B cell (primary cell): ENCODE measurements at regions not wholly inside any gene's neighbourhood (a gene's known extent, or its start where the extent isn't known, plus 50 kb on each side); places are given as distances from the start of the nearest gene placed in this dataset.
"Not testable (repeated sequence)": the region's sequence is repeated elsewhere in the genome, so short reads cannot be mapped to it uniquely, and the experiment has no call there.

Experiments used
- ATAC-seq: fragments of 200-7000 bp; cut with Tn5 transposase; one replicate; pipeline ENCODE4 v1.10.0; 2021; ENCODE audit warnings: low read depth, mild to moderate bottlenecking, moderate number of reproducible peaks, moderate library complexity
- CTCF ChIA-PET: fragments of 350-600 bp; sonication (Branson Sonifier 250); formaldehyde crosslinking; loops from one replicate; lab custom pipeline; 2021; ENCODE audit warnings: antibody characterized with exemption, inconsistent platforms; lab: Charles Lee
- POLR2A ChIA-PET: fragments of 350-600 bp; sonication (Branson Sonifier 250); formaldehyde crosslinking; loops from one replicate; lab custom pipeline; 2021; ENCODE audit warnings: antibody characterized with exemption; lab: Charles Lee
- DNase-seq: peaks from one replicate; pipeline ENCODE4 v3.0.0; 2013
- H2AFZ ChIP-seq: 2 replicates; pipeline ENCODE4 v1.6.1; 2012; ENCODE audit warnings: mild to moderate bottlenecking, low read depth, low read length; ENCODE audit not compliant: insufficient read depth, poor library complexity, severe bottlenecking
- H3K27ac ChIP-seq, 2 donors: 1 replicate in 1 of 2; 2 replicates in 1 of 2; pipeline ENCODE4 v1.5.1; 2012 to 2013; ENCODE audit warnings: low read length in 2 of 2, mild to moderate bottlenecking in 2 of 2, moderate library complexity in 1 of 2
- H3K27me3 ChIP-seq, 4 experiments: fragments of 200-600 bp in 1 of 4; sonication (generic) in 1 of 4; replicated peaks in 1 of 4; 1 replicate in 2 of 4; 2 replicates in 2 of 4; pipeline versions ENCODE4 v1.6.1 to v1.7.0; 2013 to 2016; ENCODE audit warnings: low read length in 3 of 4, mild to moderate bottlenecking in 2 of 4, mixed read lengths in 1 of 4, moderate library complexity in 1 of 4; ENCODE audit not compliant: insufficient read depth in 4 of 4, control insufficient read depth in 3 of 4; ENCODE audit errors: control extremely low read depth in 1 of 4
- H3K36me3 ChIP-seq, 2 experiments: replicated peaks in 1 of 2; 1 replicate in 1 of 2; 2 replicates in 1 of 2; pipeline versions ENCODE4 v1.6.1 to v1.7.1; 2013; ENCODE audit warnings: low read length in 1 of 2; ENCODE audit not compliant: insufficient read depth in 2 of 2, control insufficient read depth in 1 of 2; ENCODE audit errors: control extremely low read depth in 1 of 2, extremely low read depth in 1 of 2
- H3K4me1 ChIP-seq, 2 donors: fragments of 200-600 bp in 1 of 2; sonication (generic) in 1 of 2; 1 replicate in 1 of 2; 2 replicates in 1 of 2; pipeline versions ENCODE4 v1.5.1 to v1.6.1; 2013 to 2017; ENCODE audit warnings: low read length in 2 of 2; ENCODE audit not compliant: control insufficient read depth in 2 of 2, insufficient read depth in 2 of 2
- H3K4me2 ChIP-seq: replicated peaks from 2 replicates; pipeline ENCODE3; 2012; ENCODE audit warnings: mild to moderate bottlenecking, low read depth, low read length; ENCODE audit not compliant: poor library complexity, severe bottlenecking
- H3K4me3 ChIP-seq, 5 experiments: fragments of 200-600 bp in 1 of 5; sonication (generic) in 1 of 5; 1 replicate in 3 of 5; 2 replicates in 2 of 5; pipeline versions ENCODE4 v1.5.1 to v1.7.0; 2011 to 2016; ENCODE audit warnings: low read length in 4 of 5, mild to moderate bottlenecking in 4 of 5, low read depth in 2 of 5, control low read depth in 1 of 5, moderate library complexity in 1 of 5; ENCODE audit not compliant: insufficient read depth in 1 of 5; ENCODE audit errors: control extremely low read depth in 1 of 5, extremely low read depth in 1 of 5
- H3K79me2 ChIP-seq: fragments of 200-600 bp; sonication (generic); one replicate; pipeline ENCODE4 v1.6.0; 2016; ENCODE audit warnings: low read length; ENCODE audit not compliant: control insufficient read depth, insufficient read depth
- H3K9ac ChIP-seq: fragments of 200-600 bp; sonication (generic); 2 replicates; pipeline ENCODE4 v1.6.1; 2017; ENCODE audit warnings: mild to moderate bottlenecking, low read length, moderate library complexity
- H3K9me3 ChIP-seq, 3 donors: one replicate each; pipeline versions ENCODE4 v1.6.1 to v1.7.1; 2013; ENCODE audit warnings: low read length in 2 of 3; ENCODE audit not compliant: control insufficient read depth in 2 of 3, insufficient read depth in 1 of 3; ENCODE audit errors: control extremely low read depth in 1 of 3
- H4K20me1 ChIP-seq: 2 replicates; pipeline ENCODE4 v1.6.0; 2012; ENCODE audit warnings: mild to moderate bottlenecking, low read length; ENCODE audit not compliant: insufficient read depth, control insufficient read depth, poor library complexity, severe bottlenecking
- H3K27ac Mint-ChIP-seq: one replicate; pipeline ENCODE4 v1.8.0; 2021; ENCODE audit warnings: mixed read lengths
- H3K27me3 Mint-ChIP-seq: one replicate; pipeline ENCODE4 v1.8.0; 2021; ENCODE audit warnings: mixed read lengths
- H3K4me1 Mint-ChIP-seq: one replicate; pipeline ENCODE4 v1.8.0; 2021; ENCODE audit warnings: mixed read lengths
- H3K4me3 Mint-ChIP-seq: one replicate; pipeline ENCODE4 v1.8.0; 2021; ENCODE audit warnings: mixed read lengths
- H3K9me3 Mint-ChIP-seq: one replicate; pipeline ENCODE4 v1.8.0; 2022; ENCODE audit warnings: mixed read lengths; ENCODE audit not compliant: insufficient read depth
- WGBS: methylation state at CpG from one replicate; pipeline ENCODE4 v1.1.5; 2013; ENCODE audit warnings: missing lambda C conversion rate; ENCODE audit not compliant: insufficient coverage; 5-methylcytosine and 5-hydroxymethylcytosine counted together
- intact Hi-C: fragments of 100-400 bp; cut with micrococcal nuclease; formaldehyde crosslinking; loops from one replicate; pipeline ENCODE4 v1.10.0; 2022

GRCh38 chr2:90289291-90289980 is 1598.0 kb downstream of the RPIA start:
- H3K9me3 Mint-ChIP-seq, H3K79me2 ChIP-seq, H3K4me3 Mint-ChIP-seq, ATAC-seq, H3K27ac Mint-ChIP-seq, H3K9ac ChIP-seq, H3K4me1 ChIP-seq, H3K4me2 ChIP-seq, H2AFZ ChIP-seq, intact Hi-C loops, H3K4me1 Mint-ChIP-seq, H3K27ac ChIP-seq, H3K27me3 Mint-ChIP-seq, H4K20me1 ChIP-seq, CTCF ChIA-PET, H3K27me3 ChIP-seq, H3K36me3 ChIP-seq, POLR2A ChIA-PET, DNase-seq, H3K4me3 ChIP-seq: not testable (repeated sequence)
- peaks cover 0 to 32% (median 0%) of the 10 kb centered on the region in 3 donors for H3K9me3 ChIP-seq
- WGBS, result 87% methylated on average over 3 of the region's 6 CpGs

- H3K4me1 Mint-ChIP-seq, H3K27ac Mint-ChIP-seq, H3K36me3 ChIP-seq, DNase-seq, H3K4me2 ChIP-seq, POLR2A ChIA-PET, H3K9me3 Mint-ChIP-seq, H3K9ac ChIP-seq, CTCF ChIA-PET, H3K4me3 ChIP-seq, H4K20me1 ChIP-seq, H3K4me1 ChIP-seq, H2AFZ ChIP-seq, H3K27ac ChIP-seq, H3K4me3 Mint-ChIP-seq, H3K27me3 ChIP-seq, H3K27me3 Mint-ChIP-seq, ATAC-seq, H3K79me2 ChIP-seq, intact Hi-C loops: not testable (repeated sequence)
- peaks cover 0 to 33% (median 0%) of the 10 kb centered on the region in 3 donors for H3K9me3 ChIP-seq
- no CpG with 5 or more reads among the region's 5 CpGs for WGBS
These were observed 1599.2 kb downstream of the RPIA start for GRCh38 chr2:90290701-90291100.

- H3K79me2 ChIP-seq, DNase-seq, H3K4me1 ChIP-seq, H3K4me1 Mint-ChIP-seq, POLR2A ChIA-PET, H3K9ac ChIP-seq, CTCF ChIA-PET, ATAC-seq, H3K9me3 Mint-ChIP-seq, H3K27me3 Mint-ChIP-seq, H2AFZ ChIP-seq, H3K4me2 ChIP-seq, H3K27me3 ChIP-seq, H3K27ac Mint-ChIP-seq, H3K36me3 ChIP-seq, H3K4me3 Mint-ChIP-seq, intact Hi-C loops, H4K20me1 ChIP-seq, H3K27ac ChIP-seq, H3K4me3 ChIP-seq: not testable (repeated sequence)
- 0% methylated on average over 1 of the region's 5 CpGs for WGBS
- peaks cover 0 to 37% (median 0%) of the 10 kb centered on the region in 3 donors for H3K9me3 ChIP-seq
These were observed 1599.9 kb downstream of the RPIA start for GRCh38 chr2:90291168-90291883.

GRCh38 chr2:90291934-90292333 is 1600.5 kb downstream of the RPIA start:
- H3K4me3 ChIP-seq, ATAC-seq, H4K20me1 ChIP-seq, H3K9me3 Mint-ChIP-seq, H2AFZ ChIP-seq, H3K27me3 Mint-ChIP-seq, H3K9ac ChIP-seq, intact Hi-C loops, H3K27ac Mint-ChIP-seq, POLR2A ChIA-PET, H3K4me3 Mint-ChIP-seq, H3K27me3 ChIP-seq, H3K79me2 ChIP-seq, H3K4me1 ChIP-seq, H3K4me2 ChIP-seq, H3K36me3 ChIP-seq, H3K27ac ChIP-seq, H3K4me1 Mint-ChIP-seq, CTCF ChIA-PET, DNase-seq: not testable (repeated sequence)
- WGBS, result 100% methylated on average over 1 of the region's 1 CpG
- peaks cover 0 to 37% (median 0%) of the 10 kb centered on the region in 3 donors for H3K9me3 ChIP-seq
